K562 (cell line): ENCODE measurements at regions not wholly inside any gene's neighbourhood (a gene's known extent, or its start where the extent isn't known, plus 50 kb on each side); places are given as distances from the start of the nearest gene placed in this dataset.

ENCODE experiments used
- ATAC-seq: fragments of 200-7000 bp; cut with Tn5 transposase; 3 replicates; pipeline ENCODE4 v1.9.1; 2020; ENCODE audit warnings: moderate library complexity
- BruUV-seq: library from RNA; stranded (reverse); fragments of 400-500 nt; replicated peaks from 2 replicates; lab custom pipeline; 2021; lab: Mats Ljungman, UMichigan
- CTCF ChIA-PET: fragments of 300-600 bp; formaldehyde crosslinking; extraction: SDS; loops from one replicate; lab custom pipeline; 2021; ENCODE audit warnings: low intra/inter-chr PET ratio; lab: Yijun Ruan, JAX
- POLR2A ChIA-PET: fragments of 300-600, 350-650 bp; sonication (Branson Sonifier 250); formaldehyde crosslinking; extraction: SDS; loops from one replicate; lab custom pipeline; 2021; ENCODE audit warnings: antibody characterized with exemption, inconsistent platforms; lab: Yijun Ruan, JAX
- DNase-seq, 4 experiments: peaks; one replicate each; pipeline versions ENCODE4 v3.0.0 to v3.0.0-alpha.2; 2011 to 2018; ENCODE audit warnings: low spot score in 3 of 4, mixed read lengths in 3 of 4; ENCODE audit errors: extremely low read depth in 1 of 4
- FAIRE-seq: peaks from 2 replicates; lab custom pipeline; 2011; peaks lifted over from hg19 to GRCh38; lab: Jason Lieb, UNC
- H2AFZ ChIP-seq: 2 replicates; pipeline ENCODE4 v1.6.0; 2011; ENCODE audit warnings: low read depth, low read length, control low read depth, inconsistent platforms
- H3K27ac ChIP-seq: fragments of 200-600 bp; 3 replicates; pipeline ENCODE4 v1.8.0; 2011; ENCODE audit warnings: low read depth, mild to moderate bottlenecking, control low read depth, inconsistent platforms, low read length, moderate library complexity, mixed read lengths; ENCODE audit errors: extremely low read depth
- H3K27me3 ChIP-seq, 2 experiments: fragments of 300-600 bp in 1 of 2; 2 replicates in 1 of 2; 3 replicates in 1 of 2; pipeline versions ENCODE4 v1.6.0 to v1.8.0; 2011; ENCODE audit warnings: inconsistent platforms in 2 of 2, low read length in 2 of 2, mild to moderate bottlenecking in 1 of 2, mixed read lengths in 1 of 2, moderate library complexity in 1 of 2; ENCODE audit not compliant: control insufficient read depth in 2 of 2, insufficient read depth in 2 of 2
- H3K36me3 ChIP-seq: fragments of 300-600 bp; 3 replicates; pipeline ENCODE4 v1.8.0; 2011; ENCODE audit warnings: mild to moderate bottlenecking, low read length, inconsistent platforms; ENCODE audit not compliant: control insufficient read depth, insufficient read depth
- H3K4me1 ChIP-seq, 2 experiments: fragments of 200-600 bp in 1 of 2; replicated peaks in 1 of 2; 2 replicates in 1 of 2; 3 replicates in 1 of 2; pipeline versions ENCODE4 v1.5.1 to v1.8.0; 2011; ENCODE audit warnings: inconsistent platforms in 2 of 2, low read length in 2 of 2, mild to moderate bottlenecking in 1 of 2, mixed read lengths in 1 of 2, moderate library complexity in 1 of 2; ENCODE audit not compliant: control insufficient read depth in 2 of 2, insufficient read depth in 2 of 2
- H3K4me2 ChIP-seq: 2 replicates; pipeline ENCODE4 v1.6.1; 2011; ENCODE audit warnings: low read length, control low read depth, inconsistent platforms, mixed read lengths; ENCODE audit not compliant: insufficient read depth
- H3K4me3 ChIP-seq: fragments of 200-600 bp; sonication (generic), shearing (Covaris generic); 2 replicates; pipeline ENCODE4 v1.5.1; 2016; ENCODE audit warnings: control low read depth, inconsistent platforms
- H3K79me2 ChIP-seq: fragments of 200-600 bp; 3 replicates; pipeline ENCODE4 v1.8.0; 2011; ENCODE audit warnings: low read length, inconsistent platforms; ENCODE audit not compliant: control insufficient read depth, insufficient read depth
- H3K9ac ChIP-seq, 2 experiments: 2 replicates each; pipeline versions ENCODE4 v1.6.0 to v1.6.1; 2011; ENCODE audit warnings: low read depth in 2 of 2, low read length in 2 of 2, control low read depth in 1 of 2, inconsistent platforms in 1 of 2, mild to moderate bottlenecking in 1 of 2, mixed read lengths in 1 of 2; ENCODE audit not compliant: insufficient read depth in 1 of 2
- H3K9me1 ChIP-seq: one replicate; pipeline ENCODE4 v1.6.0; 2011; ENCODE audit warnings: inconsistent platforms, mild to moderate bottlenecking, low read length, moderate library complexity; ENCODE audit not compliant: control insufficient read depth, insufficient read depth
- H3K9me3 ChIP-seq: replicated peaks from 2 replicates; pipeline ENCODE4 v1.5.1; 2011; ENCODE audit warnings: low read depth, low read length, inconsistent platforms; ENCODE audit not compliant: control insufficient read depth, insufficient read depth
- H4K20me1 ChIP-seq: replicated peaks from 2 replicates; pipeline ENCODE4 v1.6.1; 2011; ENCODE audit warnings: low read length, inconsistent platforms, mixed read lengths; ENCODE audit not compliant: control insufficient read depth, insufficient read depth
- ASH1L ChIP-seq: fragments of 450-650 bp; IDR thresholded peaks from 2 replicates; pipeline ENCODE4 v1.6.1; 2018; ENCODE audit warnings: borderline replicate concordance, mild to moderate bottlenecking, low read depth; ENCODE audit not compliant: partially characterized antibody
- CHAMP1 ChIP-seq: fragments of 450-650 bp; IDR thresholded peaks from 2 replicates; pipeline ENCODE4 v1.6.1; 2016; ENCODE audit warnings: mild to moderate bottlenecking
- DEAF1 ChIP-seq: fragments of 450-650 bp; formaldehyde crosslinking; IDR thresholded peaks from 2 replicates; pipeline ENCODE4 v1.4.0; 2020; ENCODE audit warnings: mild to moderate bottlenecking, moderate library complexity
- DMBX1 ChIP-seq: fragments of 250-450 bp; sonication (Bioruptor Pico); IDR thresholded peaks from 2 replicates; pipeline ENCODE4 v1.8.0; 2022; ENCODE audit warnings: inconsistent platforms, mild to moderate bottlenecking, moderate library complexity, borderline replicate concordance
- HDAC6 ChIP-seq: IDR thresholded peaks from 2 replicates; pipeline ENCODE4 v1.6.1; 2012; ENCODE audit warnings: low read depth, mild to moderate bottlenecking, control low read depth, inconsistent platforms, low read length, moderate library complexity
- KAT8 ChIP-seq: fragments of 450-650 bp; IDR thresholded peaks from 2 replicates; pipeline ENCODE4 v1.6.1; 2016; ENCODE audit warnings: low read depth, mild to moderate bottlenecking
- PHTF2 ChIP-seq: fragments of 250-450 bp; sonication (Bioruptor Pico); IDR thresholded peaks from 2 replicates; pipeline ENCODE4 v1.5.0; 2021; ENCODE audit warnings: mild to moderate bottlenecking
- POLR2B ChIP-seq: fragments of 450-650 bp; IDR thresholded peaks from 2 replicates; pipeline ENCODE4 v1.6.1; 2018; ENCODE audit warnings: low read depth; ENCODE audit not compliant: partially characterized antibody
- POLR3G ChIP-seq: IDR thresholded peaks from 2 replicates; pipeline ENCODE4 v1.6.1; 2011; ENCODE audit not compliant: insufficient read length, insufficient replicate concordance; ENCODE audit errors: extremely low read depth
- RAD21 ChIP-seq, 2 experiments: fragments of 250-450 bp in 1 of 2; fragments of 450-650 bp in 1 of 2; sonication (Bioruptor Pico) in 1 of 2; formaldehyde crosslinking in 1 of 2; IDR thresholded peaks in 1 of 2; conservative IDR thresholded peaks in 1 of 2; 2 replicates each; pipeline versions ENCODE4 v1.4.0 to v1.8.0; 2020 to 2022; ENCODE audit warnings: mild to moderate bottlenecking in 2 of 2, moderate library complexity in 1 of 2
- RCOR1 ChIP-seq, 2 experiments: IDR thresholded peaks; 2 replicates each; pipeline ENCODE4 v1.6.1; 2012; ENCODE audit warnings: low read depth in 2 of 2, low read length in 2 of 2, borderline replicate concordance in 1 of 2, improper control_type of control experiment in 1 of 2
- SPI1 ChIP-seq: IDR thresholded peaks from 2 replicates; pipeline ENCODE4 v1.6.1; 2011; ENCODE audit warnings: low read depth, low read length, control low read depth, borderline replicate concordance
- SREBF1 ChIP-seq: fragments of 150-350 bp; IDR thresholded peaks from 2 replicates; pipeline ENCODE4 v1.6.1; 2014; ENCODE audit warnings: antibody characterized with exemption, low read depth, low read length, borderline replicate concordance
- STAT5A ChIP-seq: IDR thresholded peaks from 2 replicates; pipeline ENCODE4 v1.6.1; 2012; ENCODE audit warnings: low read length, inconsistent platforms, borderline replicate concordance
- YBX1 ChIP-seq: fragments of 450-650 bp; IDR thresholded peaks from 2 replicates; pipeline ENCODE4 v1.7.1; 2016; ENCODE audit warnings: mild to moderate bottlenecking
- ZNF174 ChIP-seq: fragments of 250-450 bp; sonication (Bioruptor Pico); IDR thresholded peaks from 2 replicates; pipeline ENCODE4 v1.4.0; 2020; ENCODE audit warnings: mild to moderate bottlenecking
- WGBS: fragments of 100-300 bp; shearing (Covaris generic); methylation state at CpG from one replicate; pipeline ENCODE4 v1.1.6; 2016; ENCODE audit warnings: low coverage, mixed read lengths; ENCODE audit not compliant: insufficient coverage; ENCODE audit errors: missing lambda C conversion rate; 5-methylcytosine and 5-hydroxymethylcytosine counted together
- in situ Hi-C: fragments of 300-500 bp; cut with MboI; formaldehyde crosslinking; loops from 4 replicates; pipeline ENCODE4 v1.15.0; 2018; ENCODE audit warnings: inconsistent platforms, mixed read lengths
- intact Hi-C: fragments of 100-400 bp; cut with micrococcal nuclease; formaldehyde crosslinking; loops from 2 replicates; pipeline ENCODE4 v1.14.2; 2022
- TF ChIP-seq, protein P1 (sequence below): sonication (generic); formaldehyde crosslinking; IDR thresholded peaks from 2 replicates; pipeline ENCODE4 v1.5.0; 2020; ENCODE audit warnings: missing genetic modification reagents

GRCh38 chr6:167707686-167708500, 118.8 kb upstream of the AFDN start:
- no peak overlapping the region for H3K4me3 ChIP-seq
- no peak overlapping the region for H3K4me2 ChIP-seq
- CTCF ChIA-PET: no interaction called here
- ATAC-seq (no peak; the same call in 2 of the 3 replicates), DNase-seq (no peak), FAIRE-seq (no peak)
- in situ Hi-C loops (no loop called here), intact Hi-C loops (no loop called here)
- H3K27me3 ChIP-seq: peaks cover 52 to 78% of the 10 kb centered on the region in 2 experiments
- POLR2A ChIA-PET: interaction anchor here (0.6 to 0.7 kb wide), 3 partner anchors 8 to 125 kb away, joined by 3 read pairs; no protein-coding TSS in a partner anchor
- BruUV-seq: no TSS peak
- H3K36me3 ChIP-seq: no peaks in the 10 kb centered on the region
- no peaks in the 10 kb centered on the region for H3K9me1 ChIP-seq
- peaks cover 12% of the 10 kb centered on the region for H4K20me1 ChIP-seq
- 2% methylated on average over 24 of the region's 25 CpGs for WGBS
- peaks cover 0 to 17% of the 10 kb centered on the region in 2 experiments; a peak in 3 of 5 replicates for H3K4me1 ChIP-seq
- H3K79me2 ChIP-seq: no peaks in the 10 kb centered on the region
- H2AFZ ChIP-seq: no peak overlapping the region
- no peaks in the 10 kb centered on the region for H3K9me3 ChIP-seq
- no peak overlapping the region for H3K9ac ChIP-seq
- no peak overlapping the region for H3K27ac ChIP-seq
- TF ChIP-seq ZNF174: no peak
- TF ChIP-seq YBX1: no peak
- TF ChIP-seq SREBF1: no peak
- no peak for TF ChIP-seq KAT8
- no peak for TF ChIP-seq DMBX1 (CRISPR knock-in tag)
- TF ChIP-seq, protein P1, sequence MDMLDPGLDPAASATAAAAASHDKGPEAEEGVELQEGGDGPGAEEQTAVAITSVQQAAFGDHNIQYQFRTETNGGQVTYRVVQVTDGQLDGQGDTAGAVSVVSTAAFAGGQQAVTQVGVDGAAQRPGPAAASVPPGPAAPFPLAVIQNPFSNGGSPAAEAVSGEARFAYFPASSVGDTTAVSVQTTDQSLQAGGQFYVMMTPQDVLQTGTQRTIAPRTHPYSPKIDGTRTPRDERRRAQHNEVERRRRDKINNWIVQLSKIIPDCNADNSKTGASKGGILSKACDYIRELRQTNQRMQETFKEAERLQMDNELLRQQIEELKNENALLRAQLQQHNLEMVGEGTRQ (CRISPR knock-in tag): no peak
- TF ChIP-seq HDAC6: no peak
- no peak for TF ChIP-seq STAT5A
- no peak for TF ChIP-seq DEAF1 (CRISPR knock-in tag)
- TF ChIP-seq POLR2B: no peak
- TF ChIP-seq PHTF2: no peak
- TF ChIP-seq SPI1: no peak
- TF ChIP-seq RCOR1 (IDR thresholded peaks at IDR 0.05; ENCODE audit: borderline replicate concordance in 1 of 2, low read depth in 2 of 2, low read length in 2 of 2): no peak
- no peak for TF ChIP-seq CHAMP1
- no peak for TF ChIP-seq POLR3G
- TF ChIP-seq ASH1L: no peak
- TF ChIP-seq RAD21 (CRISPR knock-in tag; conservative IDR thresholded peaks at IDR 0.05 in 1 of 2, IDR thresholded peaks at IDR 0.05 in 1 of 2): no peak
